ENCODE measurements at regions not wholly inside any gene's neighbourhood (a gene's known extent, or its start where the extent isn't known, plus 50 kb on each side); places are given as distances from the start of the nearest gene placed in this dataset.

GRCh38 chr2:34307636-34308035 is 708.5 kb upstream of the FAM98A start:
- DNase-seq (ENCODE audit: extremely low read depth, insufficient read length) = no peak
- no peak overlapping the region for H3K4me3 ChIP-seq (replicated peaks; ENCODE audit: low read depth, low read length)
- no peaks in the 10 kb centered on the region for H3K36me3 ChIP-seq (ENCODE audit: control insufficient read depth, insufficient read depth, low read length)
- no peak for TF ChIP-seq CTCF (IDR thresholded peaks at IDR 0.05; ENCODE audit: insufficient read depth, low read length, poor library complexity, severe bottlenecking)
- no peaks in the 10 kb centered on the region for H3K27me3 ChIP-seq (replicated peaks; ENCODE audit: control insufficient read depth, insufficient read depth, low read length)

- no peaks in the 10 kb centered on the region for H3K36me3 ChIP-seq (ENCODE audit: control insufficient read depth, insufficient read depth, low read length)
- no peak overlapping the region for H3K4me3 ChIP-seq (replicated peaks; ENCODE audit: low read depth, low read length)
- no peak for TF ChIP-seq CTCF (IDR thresholded peaks at IDR 0.05; ENCODE audit: insufficient read depth, low read length, poor library complexity, severe bottlenecking)
- no peak for DNase-seq (ENCODE audit: extremely low read depth, insufficient read length)
- no peaks in the 10 kb centered on the region for H3K27me3 ChIP-seq (replicated peaks; ENCODE audit: control insufficient read depth, insufficient read depth, low read length)
Measured at GRCh38 chr2:34306745-34307144, 707.6 kb upstream of the FAM98A start.

GRCh38 chr2:34305587-34305986 is 706.5 kb upstream of the FAM98A start:
- Histone ChIP-seq H3K27me3 (replicated peaks; ENCODE audit: control insufficient read depth, insufficient read depth, low read length) (no peaks in the 10 kb centered on the region), H3K36me3 (ENCODE audit: control insufficient read depth, insufficient read depth, low read length) (no peaks in the 10 kb centered on the region), H3K4me3 (replicated peaks; ENCODE audit: low read depth, low read length) (no peak overlapping the region)
- DNase-seq (ENCODE audit: extremely low read depth, insufficient read length) = no peak
- no peak for TF ChIP-seq CTCF (IDR thresholded peaks at IDR 0.05; ENCODE audit: insufficient read depth, low read length, poor library complexity, severe bottlenecking)

GRCh38 chr2:34294961-34295360 is 695.9 kb upstream of the FAM98A start:
- Histone ChIP-seq H3K4me3 (replicated peaks; ENCODE audit: low read depth, low read length) (no peak overlapping the region), H3K27me3 (replicated peaks; ENCODE audit: control insufficient read depth, insufficient read depth, low read length) (no peaks in the 10 kb centered on the region), H3K36me3 (ENCODE audit: control insufficient read depth, insufficient read depth, low read length) (no peaks in the 10 kb centered on the region)
- TF ChIP-seq CTCF (IDR thresholded peaks at IDR 0.05; ENCODE audit: insufficient read depth, low read length, poor library complexity, severe bottlenecking) = no peak
- no peak for DNase-seq (ENCODE audit: extremely low read depth, insufficient read length)

- DNase-seq (ENCODE audit: extremely low read depth, insufficient read length) = no peak
- TF ChIP-seq CTCF (IDR thresholded peaks at IDR 0.05; ENCODE audit: insufficient read depth, low read length, poor library complexity, severe bottlenecking) = no peak
- H3K36me3 ChIP-seq (ENCODE audit: control insufficient read depth, insufficient read depth, low read length) = no peaks in the 10 kb centered on the region
- no peaks in the 10 kb centered on the region for H3K27me3 ChIP-seq (replicated peaks; ENCODE audit: control insufficient read depth, insufficient read depth, low read length)
- no peak overlapping the region for H3K4me3 ChIP-seq (replicated peaks; ENCODE audit: low read depth, low read length)
Measured at GRCh38 chr2:34291076-34291475, 692.0 kb upstream of the FAM98A start.

- Histone ChIP-seq H3K4me3 (replicated peaks; ENCODE audit: low read depth, low read length) (no peak overlapping the region), H3K27me3 (replicated peaks; ENCODE audit: control insufficient read depth, insufficient read depth, low read length) (no peaks in the 10 kb centered on the region), H3K36me3 (ENCODE audit: control insufficient read depth, insufficient read depth, low read length) (no peaks in the 10 kb centered on the region)
- DNase-seq (ENCODE audit: extremely low read depth, insufficient read length) = no peak
- no peak for TF ChIP-seq CTCF (IDR thresholded peaks at IDR 0.05; ENCODE audit: insufficient read depth, low read length, poor library complexity, severe bottlenecking)
Measured at GRCh38 chr2:34288016-34288415, 688.9 kb upstream of the FAM98A start.

All from GM06990 (cell line).